ENCODE measurements at regions not wholly inside any gene's neighbourhood (a gene's known extent, or its start where the extent isn't known, plus 50 kb on each side); places are given as distances from the start of the nearest gene placed in this dataset.

DNA sequence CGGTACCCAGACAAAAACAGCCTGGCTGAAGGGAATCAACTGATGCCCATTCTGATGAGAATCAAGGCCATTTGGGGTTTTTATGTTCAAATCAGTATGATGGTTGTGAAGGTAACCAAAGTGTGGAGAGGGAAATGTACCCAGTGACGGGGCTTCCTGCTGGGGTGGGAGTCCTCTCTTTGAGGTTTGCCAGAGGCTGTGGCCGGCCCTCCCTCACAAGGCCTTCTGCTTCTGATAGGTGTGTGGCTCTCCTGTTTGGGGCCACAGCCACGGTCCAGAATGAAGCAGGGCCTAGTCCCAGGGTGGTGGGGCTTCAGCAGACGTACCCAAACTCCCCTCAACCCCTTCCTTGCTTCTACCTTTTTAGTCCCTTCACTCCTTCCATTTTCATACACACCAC, 86.7 kb upstream of the NAA20 start:
- no peak for DNase-seq

- DNase-seq = no peak
Measured at GRCh38 chr20:19932170-19932667, 84.9 kb upstream of the NAA20 start.

DNA sequence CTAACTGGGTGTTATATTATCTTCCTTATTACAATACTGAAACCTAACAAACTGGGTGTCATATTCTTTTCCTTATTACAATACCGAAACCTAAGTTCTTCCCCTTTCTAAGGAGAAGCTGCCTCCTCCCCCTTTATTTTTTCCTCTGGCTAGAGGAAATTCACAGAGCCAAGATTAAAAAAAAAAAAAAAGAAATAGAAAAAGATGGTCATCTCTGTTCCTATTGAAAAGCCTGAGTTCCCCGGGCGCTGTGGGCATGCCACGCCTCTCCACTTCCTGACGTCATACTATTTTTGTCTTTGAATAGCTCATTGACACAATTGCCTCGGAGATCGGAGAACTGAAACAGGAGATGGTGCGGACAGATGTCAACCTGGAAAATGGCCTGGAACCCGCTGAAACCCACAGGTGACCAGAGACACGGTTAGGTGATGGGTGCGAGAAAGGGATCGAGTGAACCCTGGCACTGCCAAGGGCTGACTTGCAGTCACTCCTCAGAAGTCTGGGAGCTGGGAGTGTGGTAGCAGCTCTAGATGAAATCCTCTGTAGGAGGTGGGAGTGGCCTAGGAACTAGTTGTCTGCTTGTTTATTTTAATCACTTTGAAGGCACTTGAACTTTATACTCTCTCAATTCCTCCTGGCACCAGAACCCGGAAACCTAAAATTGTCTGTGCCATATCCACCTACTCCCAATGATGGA, 82.2 kb upstream of the NAA20 start:
- DNase-seq = no peak

- DNase-seq = no peak
Measured at GRCh38 chr20:19935842-19936241, 81.3 kb upstream of the NAA20 start.

DNA sequence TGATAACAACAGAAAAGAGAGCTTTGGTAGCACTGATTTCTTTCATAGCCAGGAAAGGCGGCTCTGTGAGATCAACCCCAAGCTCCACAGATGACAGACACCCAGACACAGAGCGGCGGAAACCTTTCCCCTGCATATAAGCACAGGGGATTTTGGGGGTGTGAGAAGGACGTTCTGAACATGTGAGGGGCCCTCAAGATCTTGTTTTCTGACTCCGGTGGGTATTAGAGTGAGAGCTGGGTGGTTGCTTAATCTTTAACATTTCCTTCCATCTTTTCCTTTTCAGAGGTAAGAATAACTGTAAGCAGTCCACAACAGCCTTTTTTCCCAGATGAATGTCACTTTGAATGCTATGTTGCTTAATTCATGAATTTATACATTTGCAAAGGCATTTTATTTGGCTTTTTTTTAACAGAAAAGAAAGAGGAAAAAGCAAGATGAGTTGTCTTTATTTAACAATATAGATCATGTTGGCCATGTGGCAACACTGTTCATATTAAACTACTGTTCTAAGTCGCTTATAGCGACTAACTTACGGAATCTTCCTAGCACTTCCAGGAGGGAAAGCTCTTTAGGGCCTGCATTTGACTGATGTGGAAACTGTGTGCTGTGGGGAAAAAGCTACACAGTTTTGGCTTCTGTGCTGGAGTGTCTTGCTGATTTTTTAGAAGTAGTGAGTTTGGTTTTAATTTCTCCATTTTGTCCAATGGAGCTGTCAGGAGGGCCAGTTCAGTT, 80.5 kb upstream of the NAA20 start:
- DNase-seq = no peak

GRCh38 chr20:19937218-19937617, 79.9 kb upstream of the NAA20 start:
- DNase-seq = no peak

DNA sequence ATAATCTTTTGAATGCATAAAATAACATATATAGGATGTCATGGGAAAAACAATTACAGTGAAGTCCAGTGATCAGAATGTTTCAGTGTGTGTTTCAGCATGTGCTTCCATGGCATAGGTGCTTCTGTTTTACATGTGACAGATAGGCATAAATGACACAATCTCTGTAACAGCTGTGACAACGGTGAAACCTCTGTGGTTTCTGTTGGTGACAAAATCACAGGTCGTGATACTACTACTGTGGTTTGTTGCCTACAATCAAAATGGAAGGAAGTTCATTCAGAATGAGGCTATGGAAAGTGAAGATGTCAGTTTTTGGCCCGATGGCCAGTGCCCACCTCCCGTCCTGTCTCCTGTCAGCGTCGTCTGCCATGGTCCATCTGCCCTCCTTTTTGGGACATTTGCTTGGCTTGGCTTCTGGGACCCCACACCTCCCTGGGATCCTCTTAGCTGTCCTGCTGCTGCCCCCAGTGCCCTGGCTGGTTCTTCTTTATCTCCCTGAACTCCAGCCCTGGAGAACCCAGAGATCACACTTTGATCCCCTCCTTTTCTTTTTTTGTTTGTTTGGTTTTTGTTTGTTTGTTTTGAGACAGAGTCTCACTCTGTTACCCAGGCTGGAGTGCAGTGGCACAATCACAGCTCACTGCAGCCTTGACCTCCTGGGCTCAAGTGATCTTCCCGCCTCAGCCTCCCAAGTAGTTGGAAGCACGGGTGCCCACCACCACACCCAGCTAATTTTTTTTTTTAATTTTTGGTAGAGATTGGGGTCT, 79.3 kb upstream of the NAA20 start:
- no peak for DNase-seq

DNA sequence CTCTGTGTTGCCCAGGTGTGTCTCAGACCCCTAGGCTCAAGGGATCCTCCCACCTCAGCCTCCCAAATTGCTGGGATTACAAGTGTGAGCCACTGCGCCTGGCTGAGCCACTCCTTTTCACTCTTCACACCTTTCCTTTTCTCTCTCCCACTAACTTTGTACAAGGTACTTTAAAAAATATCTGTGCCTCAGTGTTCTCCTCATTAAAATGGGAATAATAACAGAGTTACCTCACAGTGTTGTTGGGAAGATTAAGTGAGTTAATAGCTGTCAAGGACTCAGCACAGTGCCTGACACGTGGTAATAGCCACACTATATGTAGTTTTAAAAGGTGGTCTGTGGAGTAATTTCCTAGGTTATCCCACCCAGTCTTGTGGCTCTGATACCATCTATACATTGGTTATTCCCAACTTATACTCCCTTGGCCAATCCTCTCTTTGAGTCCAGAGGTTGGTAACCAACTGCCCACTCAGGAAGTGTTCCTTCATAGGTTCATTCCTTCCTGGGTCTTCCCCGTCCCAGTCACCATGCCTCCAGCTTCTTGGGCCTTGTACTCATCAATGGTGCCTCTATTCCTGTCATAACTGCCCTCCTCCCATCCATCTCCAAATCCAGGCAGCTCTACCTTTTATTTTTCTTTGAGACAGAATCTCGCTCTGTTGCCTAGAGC, 78.6 kb upstream of the NAA20 start:
- no peak for DNase-seq

- DNase-seq = no peak
Measured at GRCh38 chr20:19940988-19941460, 76.1 kb upstream of the NAA20 start.

- no peak for DNase-seq
Measured at GRCh38 chr20:19942611-19943010, 74.6 kb upstream of the NAA20 start.

- no peak for DNase-seq
Measured at GRCh38 chr20:19943061-19943521, 74.1 kb upstream of the NAA20 start.

DNA sequence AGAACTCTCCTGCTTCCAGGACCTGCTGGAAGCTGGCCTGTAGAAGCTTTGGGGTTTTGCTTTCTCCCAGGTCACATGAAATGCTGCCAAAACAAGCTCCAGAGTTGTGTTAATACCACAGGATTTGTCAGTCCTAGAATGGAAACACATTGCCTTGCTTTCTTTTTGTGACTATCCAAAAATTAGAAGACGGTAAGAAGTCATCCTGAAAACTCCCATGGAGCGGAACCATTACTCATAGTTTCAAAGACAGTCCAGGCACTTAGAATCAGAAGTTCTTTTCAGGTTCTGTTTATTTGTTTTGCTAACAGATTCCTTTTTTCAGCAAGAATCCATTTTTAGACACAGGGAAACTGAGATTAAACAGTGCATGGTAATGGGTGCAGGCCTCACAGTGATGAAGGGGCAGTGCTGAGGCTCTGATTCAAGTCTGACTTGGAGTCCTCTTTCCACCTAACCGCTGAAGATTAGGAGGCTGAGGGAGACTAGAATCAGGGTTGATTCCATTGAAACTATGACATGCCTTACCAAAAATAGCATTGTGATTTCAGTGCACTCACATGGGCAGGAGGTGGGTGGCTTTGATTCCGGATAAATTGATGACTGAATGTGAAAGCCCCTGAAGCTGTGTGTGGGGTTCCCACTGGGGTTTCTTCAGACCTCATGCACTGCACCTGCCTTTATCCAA, 72.2 kb upstream of the NAA20 start:
- DNase-seq = peak; percentile 60

GRCh38 chr20:19945732-19946670, 71.2 kb upstream of the NAA20 start:
- no peak for DNase-seq

DNA sequence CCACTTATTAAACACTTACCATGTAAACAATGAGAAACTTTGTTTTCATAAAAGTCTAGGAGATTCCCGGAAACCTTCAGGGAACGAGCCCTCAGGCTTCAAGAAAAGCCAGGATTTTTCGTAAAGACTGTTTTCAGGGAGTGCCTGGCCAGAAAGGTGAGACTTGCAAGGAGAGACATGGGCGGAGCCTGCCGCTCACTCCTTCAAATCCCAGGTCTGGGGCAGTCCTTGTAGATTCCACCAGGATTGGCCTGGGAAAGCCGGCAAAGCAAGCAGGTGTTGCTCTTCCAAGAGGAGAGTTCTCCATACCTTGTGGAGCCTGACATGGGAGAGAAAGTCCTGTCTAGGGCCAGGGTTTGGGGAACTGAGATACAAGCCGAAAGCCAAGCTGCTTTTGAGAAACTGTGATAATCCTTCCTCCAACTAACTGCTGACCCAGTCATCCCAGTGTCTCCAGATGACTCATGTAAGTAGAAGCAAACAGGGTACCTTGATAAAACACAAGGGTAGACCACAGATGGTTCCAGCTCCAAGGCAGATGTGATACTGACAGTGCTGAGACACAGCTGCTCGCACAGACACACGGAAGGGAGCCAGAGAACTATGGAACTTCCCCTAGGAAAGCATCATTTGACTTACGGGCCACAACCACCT, 69.4 kb upstream of the NAA20 start:
- no peak for DNase-seq

DNA sequence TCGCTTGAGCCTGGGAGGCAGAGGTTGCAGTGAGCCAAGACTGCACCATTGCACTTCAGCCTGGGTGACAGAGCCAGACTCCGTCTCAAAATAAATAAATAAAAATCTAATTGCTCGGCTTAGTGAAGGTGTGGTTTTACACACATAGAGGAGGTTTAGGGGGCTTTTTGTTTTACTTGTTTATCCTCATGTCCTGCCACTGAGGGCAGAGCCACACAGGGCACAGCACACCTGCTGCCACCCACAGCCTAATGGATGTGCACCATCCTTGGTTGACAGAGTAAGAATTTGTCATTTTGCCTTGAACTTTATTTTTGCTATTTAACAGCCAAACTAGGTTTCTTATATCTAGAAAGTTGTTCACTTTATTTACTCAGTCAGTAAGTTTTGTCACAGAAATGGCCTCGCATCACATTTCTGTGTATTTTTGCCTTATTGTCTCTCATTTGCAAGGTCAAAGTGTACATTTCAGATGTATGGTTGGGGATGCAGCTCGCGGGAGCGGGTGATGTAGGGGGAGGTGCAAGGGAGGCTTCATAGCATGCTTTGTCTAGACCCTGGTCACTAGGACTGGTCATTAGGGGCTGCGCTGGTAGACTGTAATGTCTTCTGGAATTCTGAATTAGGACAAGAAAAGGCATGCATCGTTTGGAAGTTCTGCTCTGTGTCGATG, 67.8 kb upstream of the NAA20 start:
- DNase-seq = no peak

DNA sequence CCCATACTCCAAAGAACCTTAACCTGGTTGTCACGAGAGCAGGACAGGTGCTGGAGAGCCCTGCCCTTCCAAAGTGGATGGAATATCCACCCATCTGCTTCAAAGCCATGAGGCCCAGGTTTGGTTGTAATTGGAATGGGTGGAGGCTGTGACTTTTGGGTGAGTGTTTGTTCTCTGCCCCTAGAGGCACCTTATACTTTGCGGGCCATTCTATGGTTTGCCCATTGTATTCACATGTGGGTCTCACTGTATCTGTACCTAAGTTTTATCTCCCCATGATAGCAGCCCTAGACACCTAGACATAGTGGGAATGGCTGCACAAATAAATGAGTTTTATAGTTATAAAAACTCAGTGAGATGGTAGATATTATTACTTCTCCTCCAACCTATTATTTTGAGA, 67.1 kb upstream of the NAA20 start:
- DNase-seq = no peak

DNA sequence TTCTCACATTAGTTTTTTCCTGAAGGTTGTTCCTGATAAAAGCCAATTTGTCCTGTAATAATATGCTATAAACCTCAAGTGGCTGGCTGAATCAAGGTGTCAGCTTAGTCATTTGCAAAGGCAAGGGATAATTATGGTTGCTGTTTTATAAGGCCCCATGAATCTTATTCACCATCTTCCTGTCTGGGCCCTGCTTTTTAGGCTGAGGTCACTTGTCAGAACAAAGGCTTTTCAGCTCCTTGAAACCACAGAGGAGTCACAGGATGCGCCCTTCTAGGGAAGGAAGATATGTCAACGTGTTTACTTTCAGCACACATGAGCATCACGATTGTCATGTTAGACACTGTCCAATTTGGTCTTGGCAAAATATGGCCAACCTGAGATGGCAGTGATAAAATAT, 64.8 kb upstream of the NAA20 start:
- no peak for DNase-seq

DNA sequence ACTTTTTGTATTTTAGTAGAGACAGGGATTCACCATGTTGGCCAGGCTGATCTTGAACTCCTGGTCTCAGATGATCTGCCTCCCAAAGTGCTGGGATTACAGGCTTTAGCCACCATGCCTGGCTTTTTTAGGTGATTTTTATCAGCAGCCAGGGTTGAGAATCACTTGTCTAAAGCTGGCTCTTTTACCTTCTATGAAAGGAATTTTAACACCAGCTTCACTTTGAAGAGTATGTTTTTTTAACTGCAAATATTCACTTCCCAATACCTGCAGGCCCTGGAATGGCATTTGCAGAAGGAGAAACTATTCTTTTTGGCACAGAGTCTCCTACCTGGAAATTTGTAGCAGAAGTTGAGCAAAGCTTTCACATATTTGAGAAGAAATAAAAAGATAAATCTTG, 63.6 kb upstream of the NAA20 start:
- DNase-seq = no peak

GRCh38 chr20:19956976-19957375, 60.2 kb upstream of the NAA20 start:
- no peak for DNase-seq

- DNase-seq = no peak
Measured at GRCh38 chr20:19958219-19958618, 58.9 kb upstream of the NAA20 start.

Data from kidney glomerular epithelial cell (primary cell).